Fibroblast of pulmonary artery (primary cell): ENCODE measurements at regions not wholly inside any gene's neighbourhood (a gene's known extent, or its start where the extent isn't known, plus 50 kb on each side); places are given as distances from the start of the nearest gene placed in this dataset.

ENCODE experiments used
- DNase-seq: peaks from one replicate; pipeline ENCODE4 v3.0.0-alpha.2; 2010; ENCODE audit warnings: low read depth
- H3K4me3 ChIP-seq: replicated peaks from 2 replicates; pipeline ENCODE4 v1.5.1; 2011; ENCODE audit warnings: low read depth, mild to moderate bottlenecking, control low read depth, low read length, moderate library complexity
- TF ChIP-seq, protein P1 (sequence below): IDR thresholded peaks from 2 replicates; pipeline ENCODE4 v1.5.1; 2011; ENCODE audit warnings: mild to moderate bottlenecking, control low read depth, low read length, inconsistent platforms; ENCODE audit errors: missing control alignments

DNA sequence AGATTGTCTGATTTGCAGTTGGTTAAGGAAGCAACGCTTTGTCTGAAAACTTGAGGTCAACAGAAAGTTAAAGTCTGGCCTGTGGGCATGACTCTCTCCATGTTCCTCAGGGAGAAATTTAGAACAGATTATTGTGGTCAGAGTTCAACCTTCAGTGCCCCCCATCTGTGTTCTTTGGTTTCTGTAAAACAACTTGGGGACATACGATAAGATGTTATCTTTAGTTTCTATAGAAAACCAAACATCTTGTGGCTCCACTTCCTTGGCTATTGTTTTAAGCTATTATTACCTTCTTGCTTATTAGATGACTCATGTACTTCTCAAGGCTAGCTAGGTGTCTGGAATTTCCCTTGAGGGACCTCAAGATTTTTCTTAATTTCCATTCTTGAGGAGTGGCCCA is 507.7 kb downstream of the PDHA2 start:
- DNase-seq = peak; percentile 27
- H3K4me3 ChIP-seq = no peak overlapping the region
- TF ChIP-seq, protein P1, sequence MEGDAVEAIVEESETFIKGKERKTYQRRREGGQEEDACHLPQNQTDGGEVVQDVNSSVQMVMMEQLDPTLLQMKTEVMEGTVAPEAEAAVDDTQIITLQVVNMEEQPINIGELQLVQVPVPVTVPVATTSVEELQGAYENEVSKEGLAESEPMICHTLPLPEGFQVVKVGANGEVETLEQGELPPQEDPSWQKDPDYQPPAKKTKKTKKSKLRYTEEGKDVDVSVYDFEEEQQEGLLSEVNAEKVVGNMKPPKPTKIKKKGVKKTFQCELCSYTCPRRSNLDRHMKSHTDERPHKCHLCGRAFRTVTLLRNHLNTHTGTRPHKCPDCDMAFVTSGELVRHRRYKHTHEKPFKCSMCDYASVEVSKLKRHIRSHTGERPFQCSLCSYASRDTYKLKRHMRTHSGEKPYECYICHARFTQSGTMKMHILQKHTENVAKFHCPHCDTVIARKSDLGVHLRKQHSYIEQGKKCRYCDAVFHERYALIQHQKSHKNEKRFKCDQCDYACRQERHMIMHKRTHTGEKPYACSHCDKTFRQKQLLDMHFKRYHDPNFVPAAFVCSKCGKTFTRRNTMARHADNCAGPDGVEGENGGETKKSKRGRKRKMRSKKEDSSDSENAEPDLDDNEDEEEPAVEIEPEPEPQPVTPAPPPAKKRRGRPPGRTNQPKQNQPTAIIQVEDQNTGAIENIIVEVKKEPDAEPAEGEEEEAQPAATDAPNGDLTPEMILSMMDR = no peak

DNA sequence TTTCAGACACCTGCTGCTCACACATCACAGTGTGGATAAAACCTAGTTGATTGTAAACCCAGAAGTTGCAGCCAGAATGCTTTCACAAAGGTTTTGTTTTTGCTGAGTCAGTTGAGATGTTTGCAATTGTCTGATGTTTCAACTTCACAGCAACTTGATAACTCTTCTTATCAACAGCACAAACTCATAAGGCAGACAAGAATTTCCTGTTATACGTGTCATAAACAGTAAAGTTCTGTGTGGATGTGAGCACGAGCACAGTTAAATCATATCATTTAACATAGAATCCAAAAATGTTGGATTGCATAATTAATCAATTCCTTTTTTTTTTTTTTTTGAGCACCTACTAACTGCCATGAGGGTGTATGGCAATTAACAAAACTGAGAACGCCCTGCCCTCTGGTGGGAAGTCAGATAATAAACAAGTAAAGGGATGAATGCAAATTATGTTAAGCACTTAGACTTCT is 512.2 kb downstream of the PDHA2 start:
- peak; percentile 63 for DNase-seq
- TF ChIP-seq, protein P1 = peak; percentile 45
- H3K4me3 ChIP-seq = no peak overlapping the region

DNA sequence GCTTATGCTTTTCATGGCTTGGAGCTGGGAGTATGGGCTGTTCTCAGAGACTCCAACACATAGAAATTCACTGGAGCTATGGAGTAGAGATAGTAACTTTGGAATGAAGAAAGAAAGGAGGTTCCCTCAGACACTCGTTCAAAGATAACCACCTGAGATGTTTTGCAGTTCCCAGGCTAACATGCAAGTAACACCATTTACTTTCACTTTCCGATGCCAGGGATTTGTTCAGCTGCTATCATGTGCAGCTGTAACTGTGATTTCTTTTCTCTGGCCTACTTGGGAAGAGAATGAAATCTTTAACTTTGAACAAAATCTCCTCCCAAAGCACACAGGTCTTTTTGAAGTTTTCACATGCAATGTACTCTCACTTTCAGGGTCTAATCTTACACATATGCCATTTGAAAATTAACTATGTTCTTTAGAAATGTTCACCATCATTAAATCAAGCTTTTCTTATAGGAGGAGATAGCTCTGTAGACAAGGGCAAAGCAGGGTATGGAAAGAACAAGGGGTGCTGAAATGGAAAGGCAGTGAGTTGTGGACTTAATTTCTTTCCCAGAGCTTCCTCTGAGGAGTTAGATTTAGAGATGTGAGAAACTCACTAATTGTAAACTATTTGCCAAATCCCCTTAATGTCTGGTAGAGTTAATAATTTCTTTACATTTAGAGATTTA is 514.3 kb downstream of the PDHA2 start:
- H3K4me3 ChIP-seq = no peak overlapping the region
- TF ChIP-seq, protein P1 = no peak

DNA sequence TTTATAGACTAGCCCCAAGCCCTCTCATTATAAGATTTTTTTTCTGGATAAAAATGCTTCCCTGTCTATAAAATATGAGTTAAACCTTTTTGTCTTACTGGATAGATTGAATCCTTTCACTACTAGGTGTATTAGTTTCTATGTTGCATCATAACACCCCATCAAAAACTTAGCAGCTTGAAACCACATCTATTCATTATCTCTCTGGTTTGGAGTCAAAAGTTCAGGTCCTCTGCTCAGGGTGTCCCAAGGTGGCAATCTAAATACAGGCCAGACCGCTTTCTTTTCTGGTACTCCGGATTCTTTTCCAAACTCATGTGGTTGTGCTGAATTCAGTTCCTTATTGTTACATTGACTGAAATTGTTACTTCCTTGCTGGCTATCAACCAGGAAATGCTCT is 515.5 kb downstream of the PDHA2 start:
- DNase-seq = no peak
- H3K4me3 ChIP-seq = no peak overlapping the region
- TF ChIP-seq, protein P1 = no peak

More for the DNA sequence above, 514.3 kb downstream of the PDHA2 start:
- peak; percentile 30 for DNase-seq

DNA sequence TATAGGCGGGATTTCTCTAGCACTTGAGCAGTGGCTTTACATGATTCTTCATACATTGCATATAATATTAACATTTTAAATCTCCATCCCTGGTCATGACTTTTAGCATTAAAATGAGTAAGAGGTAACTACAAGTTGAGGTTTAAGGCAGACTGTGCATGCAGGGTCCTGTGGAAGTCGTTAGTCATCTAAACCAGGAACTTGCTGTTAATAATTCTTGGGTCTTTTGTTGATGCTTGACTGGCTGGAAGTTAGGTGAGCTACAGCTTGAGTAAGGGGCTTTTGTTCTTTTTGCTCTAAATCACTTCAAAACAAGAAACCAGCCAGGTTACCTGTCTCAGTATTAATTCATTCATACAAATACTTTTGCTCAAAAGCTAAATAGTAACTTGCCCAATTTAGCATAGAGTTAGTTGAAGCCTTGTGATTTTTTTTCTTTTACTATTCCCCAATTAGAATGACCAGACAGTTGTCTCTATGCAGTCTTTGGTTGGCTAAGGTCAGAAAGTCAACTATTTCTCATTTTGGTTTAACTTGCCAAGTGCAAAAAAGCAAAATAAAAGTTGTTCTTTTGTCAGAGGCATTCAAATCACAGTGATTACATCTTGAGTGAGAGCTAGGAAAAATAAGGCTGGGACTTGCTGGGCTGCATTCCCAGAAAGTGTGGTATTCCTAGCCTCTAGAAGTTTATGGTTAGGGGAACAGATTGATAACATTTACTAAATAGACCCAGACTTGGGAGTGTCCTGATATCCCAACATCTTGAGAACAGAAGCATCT is 516.9 kb downstream of the PDHA2 start:
- DNase-seq = peak; percentile 30
- no peak overlapping the region for H3K4me3 ChIP-seq
- TF ChIP-seq, protein P1 = no peak

DNA sequence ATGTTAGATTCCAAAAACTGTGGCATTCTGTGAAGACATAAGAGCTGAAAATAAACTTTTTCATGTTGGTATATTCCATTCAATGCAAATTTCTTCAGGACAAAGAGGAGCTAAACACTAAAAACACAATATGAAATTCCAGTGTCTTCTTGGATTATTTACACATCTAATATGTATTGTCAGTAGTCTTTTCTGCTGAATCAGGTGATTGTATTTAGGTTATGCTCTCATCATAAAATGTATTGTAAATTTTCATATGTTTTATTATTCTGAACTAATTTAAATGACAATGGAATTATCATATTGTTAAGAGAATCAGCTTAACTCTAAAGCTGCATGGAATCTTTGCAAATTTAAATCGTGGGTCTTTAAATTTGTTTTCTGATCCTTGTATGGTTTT is 526.7 kb downstream of the PDHA2 start:
- TF ChIP-seq, protein P1 = no peak
- H3K4me3 ChIP-seq = no peak overlapping the region
- DNase-seq = no peak
